Ectodermal cell (in vitro differentiated cells): ENCODE measurements at regions not wholly inside any gene's neighbourhood (a gene's known extent, or its start where the extent isn't known, plus 50 kb on each side); places are given as distances from the start of the nearest gene placed in this dataset.

Experiments used
- H3K27ac ChIP-seq: 2 replicates; pipeline ENCODE4 v1.7.0; 2013; ENCODE audit warnings: mild to moderate bottlenecking, low read depth, low read length; ENCODE audit not compliant: insufficient read depth, poor library complexity, severe bottlenecking
- H3K27me3 ChIP-seq: 2 replicates; pipeline ENCODE4 v1.7.0; 2013; ENCODE audit warnings: mild to moderate bottlenecking, low read length; ENCODE audit not compliant: insufficient read depth, control insufficient read depth, poor library complexity, severe bottlenecking
- H3K36me3 ChIP-seq: one replicate; pipeline ENCODE4 v1.7.0; 2013; ENCODE audit warnings: low read length; ENCODE audit not compliant: control insufficient read depth, insufficient read depth
- H3K4me1 ChIP-seq: one replicate; pipeline ENCODE4 v1.7.0; 2013; ENCODE audit warnings: low read length; ENCODE audit not compliant: control insufficient read depth, insufficient read depth
- H3K4me3 ChIP-seq: 2 replicates; pipeline ENCODE4 v1.7.0; 2013; ENCODE audit warnings: low read depth, low read length, control low read depth; ENCODE audit not compliant: insufficient read depth
- H3K9me3 ChIP-seq: 2 replicates; pipeline ENCODE4 v1.7.0; 2013; ENCODE audit warnings: mild to moderate bottlenecking, low read length, moderate library complexity; ENCODE audit not compliant: control insufficient read depth
- WGBS, 2 experiments: methylation state at CpG; one replicate each; pipeline ENCODE4 v1.1.7; 2013; ENCODE audit warnings: missing lambda C conversion rate in 2 of 2; 5-methylcytosine and 5-hydroxymethylcytosine counted together

GRCh38 chr4:20496068-20496467, 204.2 kb upstream of the PACRGL start:
- Histone ChIP-seq H3K4me1 (no peaks in the 10 kb centered on the region), H3K36me3 (no peaks in the 10 kb centered on the region), H3K27ac (no peak overlapping the region), H3K27me3 (no peaks in the 10 kb centered on the region), H3K4me3 (no peak overlapping the region), H3K9me3 (no peaks in the 10 kb centered on the region)
- 91 to 100% methylated on average over 1 of the region's 1 CpG for WGBS, 2 experiments

- Histone ChIP-seq H3K27me3 (no peaks in the 10 kb centered on the region), H3K36me3 (no peaks in the 10 kb centered on the region), H3K9me3 (no peaks in the 10 kb centered on the region), H3K4me1 (no peaks in the 10 kb centered on the region), H3K4me3 (no peak overlapping the region), H3K27ac (no peak overlapping the region)
- WGBS, 2 experiments = 88 to 90% methylated on average over 3 of the region's 3 CpGs
Observed at GRCh38 chr4:20504146-20504545, 196.1 kb upstream of the PACRGL start.

GRCh38 chr4:20505927-20506326, 194.3 kb upstream of the PACRGL start:
- H3K9me3 ChIP-seq = no peaks in the 10 kb centered on the region
- no peaks in the 10 kb centered on the region for H3K4me1 ChIP-seq
- H3K27ac ChIP-seq = no peak overlapping the region
- H3K27me3 ChIP-seq = no peaks in the 10 kb centered on the region
- WGBS, 2 experiments = 89% methylated on average over 1 of the region's 1 CpG; no CpG with 5 or more reads in 1 of the 2 experiments
- no peaks in the 10 kb centered on the region for H3K36me3 ChIP-seq
- no peak overlapping the region for H3K4me3 ChIP-seq

GRCh38 chr4:20506827-20507226, 193.4 kb upstream of the PACRGL start:
- no peaks in the 10 kb centered on the region for H3K9me3 ChIP-seq
- no peaks in the 10 kb centered on the region for H3K27me3 ChIP-seq
- H3K27ac ChIP-seq = no peak overlapping the region
- WGBS, 2 experiments = 83 to 96% methylated on average over 1 to 2 of the region's 2 CpGs
- no peaks in the 10 kb centered on the region for H3K4me1 ChIP-seq
- no peaks in the 10 kb centered on the region for H3K36me3 ChIP-seq
- H3K4me3 ChIP-seq = no peak overlapping the region

- Histone ChIP-seq H3K27me3 (no peaks in the 10 kb centered on the region), H3K9me3 (no peaks in the 10 kb centered on the region), H3K4me3 (no peak overlapping the region), H3K36me3 (no peaks in the 10 kb centered on the region), H3K27ac (no peak overlapping the region), H3K4me1 (no peaks in the 10 kb centered on the region)
- 100% methylated on average over 1 to 2 of the region's 2 CpGs for WGBS, 2 experiments
Observed at GRCh38 chr4:20509315-20509714, 190.9 kb upstream of the PACRGL start.

GRCh38 chr4:20512033-20512792, 188.0 kb upstream of the PACRGL start:
- Histone ChIP-seq H3K27me3 (no peaks in the 10 kb centered on the region), H3K27ac (no peak overlapping the region), H3K36me3 (no peaks in the 10 kb centered on the region), H3K9me3 (no peaks in the 10 kb centered on the region), H3K4me1 (no peaks in the 10 kb centered on the region), H3K4me3 (no peak overlapping the region)
- 96 to 97% methylated on average over 7 of the region's 7 CpGs for WGBS, 2 experiments

GRCh38 chr4:20512985-20513384, 187.3 kb upstream of the PACRGL start:
- H3K9me3 ChIP-seq = no peaks in the 10 kb centered on the region
- no peak overlapping the region for H3K4me3 ChIP-seq
- no peaks in the 10 kb centered on the region for H3K27me3 ChIP-seq
- H3K27ac ChIP-seq = no peak overlapping the region
- no peaks in the 10 kb centered on the region for H3K36me3 ChIP-seq
- no peaks in the 10 kb centered on the region for H3K4me1 ChIP-seq
- WGBS, 2 experiments = 92 to 95% methylated on average over 5 of the region's 5 CpGs

GRCh38 chr4:20520901-20521300, 179.4 kb upstream of the PACRGL start:
- H3K27me3 ChIP-seq = no peaks in the 10 kb centered on the region
- 83% methylated on average over 1 of the region's 1 CpG; no CpG with 5 or more reads in 1 of the 2 experiments for WGBS, 2 experiments
- H3K4me3 ChIP-seq = no peak overlapping the region
- no peaks in the 10 kb centered on the region for H3K4me1 ChIP-seq
- H3K27ac ChIP-seq = no peak overlapping the region
- no peaks in the 10 kb centered on the region for H3K9me3 ChIP-seq
- no peaks in the 10 kb centered on the region for H3K36me3 ChIP-seq

GRCh38 chr4:20528508-20528907, 171.8 kb upstream of the PACRGL start:
- Histone ChIP-seq H3K27me3 (no peaks in the 10 kb centered on the region), H3K9me3 (no peaks in the 10 kb centered on the region), H3K4me3 (no peak overlapping the region), H3K4me1 (peaks cover 6% of the 10 kb centered on the region), H3K36me3 (no peaks in the 10 kb centered on the region), H3K27ac (no peak overlapping the region)
- WGBS, 2 experiments = no CpG with 5 or more reads among the region's 1 CpG

- H3K27me3 ChIP-seq = no peaks in the 10 kb centered on the region
- peaks cover 6% of the 10 kb centered on the region for H3K4me1 ChIP-seq
- WGBS, 2 experiments = 100% methylated on average over 1 of the region's 1 CpG; no CpG with 5 or more reads in 1 of the 2 experiments
- H3K4me3 ChIP-seq = no peak overlapping the region
- no peaks in the 10 kb centered on the region for H3K9me3 ChIP-seq
- H3K27ac ChIP-seq = no peak overlapping the region
- no peaks in the 10 kb centered on the region for H3K36me3 ChIP-seq
Observed at GRCh38 chr4:20529691-20530090, 170.6 kb upstream of the PACRGL start.
